GM12892 (cell line): ENCODE measurements at regions not wholly inside any gene's neighbourhood (a gene's known extent, or its start where the extent isn't known, plus 50 kb on each side); places are given as distances from the start of the nearest gene placed in this dataset.

Experiments
- POLR2A ChIP-seq: IDR thresholded peaks from 2 replicates; pipeline ENCODE4 v1.6.1; 2011; ENCODE audit warnings: low read depth, low read length, control low read depth
- TAF1 ChIP-seq: IDR thresholded peaks from 2 replicates; pipeline ENCODE4 v1.6.1; 2011; ENCODE audit warnings: low read depth, mild to moderate bottlenecking, control low read depth, low read length, borderline replicate concordance

DNA sequence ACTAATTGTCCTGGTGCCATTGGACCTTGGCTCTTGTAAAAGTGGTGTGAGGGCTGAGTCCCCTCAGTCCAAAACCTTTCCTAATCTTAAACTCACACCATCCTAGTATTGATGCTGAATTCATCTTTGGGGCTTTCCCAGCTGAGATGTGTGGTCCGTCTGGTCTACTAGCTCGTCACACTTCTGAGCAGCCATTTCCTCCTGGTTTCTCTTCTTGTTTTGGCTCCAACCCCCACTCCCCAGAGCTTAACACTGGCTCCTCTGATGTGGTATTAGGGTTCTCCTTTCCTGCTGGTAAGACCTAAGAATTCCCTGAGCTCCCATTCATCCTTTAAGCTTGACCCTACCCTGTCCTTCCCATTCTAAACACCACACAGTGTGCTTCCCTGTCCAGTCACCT lies 900.6 kb downstream of the VRK1 start:
- no peak for TF ChIP-seq POLR2A
- no peak for TF ChIP-seq TAF1
